GM06990 (cell line): ENCODE measurements at regions not wholly inside any gene's neighbourhood (a gene's known extent, or its start where the extent isn't known, plus 50 kb on each side); places are given as distances from the start of the nearest gene placed in this dataset.

Experiments
- DNase-seq: peaks from one replicate; pipeline ENCODE4 v3.0.0-alpha.2; 2011; ENCODE audit not compliant: insufficient read length; ENCODE audit errors: extremely low read depth
- H3K27me3 ChIP-seq: replicated peaks from 2 replicates; pipeline ENCODE4 v1.6.0; 2011; ENCODE audit warnings: low read length; ENCODE audit not compliant: control insufficient read depth, insufficient read depth
- H3K36me3 ChIP-seq: 2 replicates; pipeline ENCODE4 v1.5.1; 2011; ENCODE audit warnings: low read length; ENCODE audit not compliant: control insufficient read depth, insufficient read depth
- H3K4me3 ChIP-seq: replicated peaks from 2 replicates; pipeline ENCODE4 v1.5.1; 2011; ENCODE audit warnings: low read depth, mild to moderate bottlenecking, control low read depth, low read length
- CTCF ChIP-seq: IDR thresholded peaks from 2 replicates; pipeline ENCODE4 v1.5.1; 2011; ENCODE audit warnings: low read length, control low read depth, mild to moderate bottlenecking, inconsistent platforms; ENCODE audit not compliant: insufficient read depth, poor library complexity, severe bottlenecking

GRCh38 chr5:51326844-51327243, 56.4 kb upstream of the ISL1 start:
- TF ChIP-seq CTCF, result no peak
- Histone ChIP-seq H3K27me3 (no peaks in the 10 kb centered on the region; the same call in 1 of the 2 replicates), H3K36me3 (no peaks in the 10 kb centered on the region), H3K4me3 (no peak overlapping the region)
- no peak for DNase-seq
